ENCODE measurements at regions not wholly inside any gene's neighbourhood (a gene's known extent, or its start where the extent isn't known, plus 50 kb on each side); places are given as distances from the start of the nearest gene placed in this dataset.

DNA sequence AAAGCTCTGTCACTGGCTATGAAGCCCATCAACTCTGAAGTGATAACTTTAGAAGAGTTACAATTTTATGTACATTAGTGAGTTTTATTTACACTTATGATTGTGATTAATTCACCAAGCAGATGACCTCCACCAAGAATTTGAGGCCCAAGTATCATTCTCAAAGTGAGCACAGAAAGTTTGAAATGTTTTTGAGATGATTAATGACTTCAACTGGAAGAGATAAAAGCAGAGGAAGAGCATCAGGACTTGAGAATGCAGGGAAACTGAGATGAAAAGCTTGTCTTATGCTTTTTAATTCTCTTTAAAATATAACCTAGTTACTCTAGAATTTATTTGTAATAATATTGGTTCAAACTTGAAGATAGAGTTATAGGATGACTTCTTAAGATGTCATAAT is 112.8 kb upstream of the H2AZ1 start:
- Histone ChIP-seq H3K36me3 (no peaks in the 10 kb centered on the region), H3K4me3 (no peak overlapping the region), H3K9me3 (no peaks in the 10 kb centered on the region), H3K27me3 (no peaks in the 10 kb centered on the region), H3K4me1 (no peaks in the 10 kb centered on the region), H3K27ac (no peak overlapping the region)
- TF ChIP-seq, protein P1, sequence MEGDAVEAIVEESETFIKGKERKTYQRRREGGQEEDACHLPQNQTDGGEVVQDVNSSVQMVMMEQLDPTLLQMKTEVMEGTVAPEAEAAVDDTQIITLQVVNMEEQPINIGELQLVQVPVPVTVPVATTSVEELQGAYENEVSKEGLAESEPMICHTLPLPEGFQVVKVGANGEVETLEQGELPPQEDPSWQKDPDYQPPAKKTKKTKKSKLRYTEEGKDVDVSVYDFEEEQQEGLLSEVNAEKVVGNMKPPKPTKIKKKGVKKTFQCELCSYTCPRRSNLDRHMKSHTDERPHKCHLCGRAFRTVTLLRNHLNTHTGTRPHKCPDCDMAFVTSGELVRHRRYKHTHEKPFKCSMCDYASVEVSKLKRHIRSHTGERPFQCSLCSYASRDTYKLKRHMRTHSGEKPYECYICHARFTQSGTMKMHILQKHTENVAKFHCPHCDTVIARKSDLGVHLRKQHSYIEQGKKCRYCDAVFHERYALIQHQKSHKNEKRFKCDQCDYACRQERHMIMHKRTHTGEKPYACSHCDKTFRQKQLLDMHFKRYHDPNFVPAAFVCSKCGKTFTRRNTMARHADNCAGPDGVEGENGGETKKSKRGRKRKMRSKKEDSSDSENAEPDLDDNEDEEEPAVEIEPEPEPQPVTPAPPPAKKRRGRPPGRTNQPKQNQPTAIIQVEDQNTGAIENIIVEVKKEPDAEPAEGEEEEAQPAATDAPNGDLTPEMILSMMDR (IDR thresholded peaks at IDR 0.05): no peak
- no peak for DNase-seq (ENCODE audit: low spot score)

DNA sequence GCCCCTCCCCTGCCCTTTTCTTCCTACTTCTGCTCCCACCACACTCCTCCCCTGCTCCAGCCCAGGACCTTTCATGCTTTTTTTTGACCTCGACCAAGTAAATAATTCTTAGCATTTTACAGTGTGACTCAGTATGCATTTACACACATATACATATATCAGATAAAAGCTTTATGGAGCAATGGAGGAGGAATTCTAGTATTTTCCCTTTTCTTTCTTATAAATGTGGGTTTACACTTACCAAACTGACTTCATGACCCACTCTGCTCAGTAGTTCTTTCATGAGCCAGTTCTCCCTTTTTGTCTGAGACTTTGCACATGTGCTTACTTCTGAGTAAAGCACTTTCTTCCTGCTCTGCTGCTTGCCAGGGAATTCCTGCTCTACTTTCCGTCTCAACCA is 111.8 kb upstream of the H2AZ1 start:
- Histone ChIP-seq H3K4me3 (no peak overlapping the region), H3K4me1 (no peaks in the 10 kb centered on the region), H3K9me3 (no peaks in the 10 kb centered on the region), H3K27me3 (no peaks in the 10 kb centered on the region), H3K27ac (no peak overlapping the region), H3K36me3 (no peaks in the 10 kb centered on the region)
- DNase-seq (ENCODE audit: low spot score): no peak
- TF ChIP-seq, protein P1 (IDR thresholded peaks at IDR 0.05): no peak

DNA sequence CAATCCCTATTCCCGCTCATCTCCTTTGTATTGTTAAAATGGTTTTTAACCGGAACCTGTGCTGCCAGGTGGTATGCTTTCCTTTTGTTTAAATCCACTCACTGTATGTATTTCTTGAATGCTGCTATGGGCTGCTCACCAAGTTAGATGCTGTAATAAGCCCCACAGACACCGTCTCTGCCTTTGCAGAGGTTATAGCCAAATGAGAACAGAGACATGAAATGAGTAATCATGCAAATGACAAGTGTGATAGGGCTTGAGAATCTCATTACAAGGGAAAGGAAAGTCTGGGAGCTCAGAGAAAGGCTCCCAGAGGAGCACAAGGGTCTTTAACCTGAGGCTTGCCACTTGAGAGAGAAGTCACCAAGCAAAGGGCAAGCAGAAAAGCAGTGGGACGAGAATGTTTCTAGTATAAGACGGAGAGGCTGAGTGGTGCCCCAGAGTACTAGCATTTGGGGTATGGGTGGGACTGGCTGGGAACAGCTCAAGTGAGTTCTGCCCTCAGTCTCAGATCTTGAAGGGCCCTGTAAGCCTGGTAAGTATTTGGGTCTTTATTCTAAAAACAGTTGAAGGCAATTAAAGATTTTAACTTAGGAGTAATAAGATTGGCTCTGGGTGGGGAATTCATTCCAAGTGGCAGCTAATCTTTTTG is 110.8 kb upstream of the H2AZ1 start:
- no peaks in the 10 kb centered on the region for H3K27me3 ChIP-seq
- H3K36me3 ChIP-seq: no peaks in the 10 kb centered on the region
- TF ChIP-seq, protein P1 (IDR thresholded peaks at IDR 0.05): no peak
- no peak overlapping the region for H3K4me3 ChIP-seq
- no peak for DNase-seq (ENCODE audit: low spot score)
- no peaks in the 10 kb centered on the region for H3K4me1 ChIP-seq
- H3K9me3 ChIP-seq: no peaks in the 10 kb centered on the region
- no peak overlapping the region for H3K27ac ChIP-seq

DNA sequence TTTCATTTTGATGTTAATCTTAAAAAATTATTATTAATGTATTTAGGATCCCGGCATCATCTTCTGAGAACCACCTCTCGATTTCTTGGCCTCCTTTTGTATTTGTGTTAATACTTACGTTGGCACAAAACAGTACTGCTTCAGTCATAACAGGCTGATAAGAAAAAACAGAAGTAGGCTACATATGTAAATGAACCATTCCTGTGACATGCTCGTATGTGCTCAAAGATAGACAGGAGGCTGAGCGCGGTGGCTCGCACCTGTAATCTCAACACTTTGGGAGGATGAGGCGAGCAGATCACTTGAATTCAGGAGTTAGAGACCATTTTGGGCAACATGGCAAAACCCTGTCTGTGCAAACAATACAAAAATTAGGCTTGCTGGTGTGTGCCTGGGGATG is 109.4 kb upstream of the H2AZ1 start:
- H3K4me1 ChIP-seq: no peaks in the 10 kb centered on the region
- H3K36me3 ChIP-seq: no peaks in the 10 kb centered on the region
- TF ChIP-seq, protein P1 (IDR thresholded peaks at IDR 0.05): no peak
- no peak overlapping the region for H3K27ac ChIP-seq
- H3K27me3 ChIP-seq: no peaks in the 10 kb centered on the region
- no peak overlapping the region for H3K4me3 ChIP-seq
- no peaks in the 10 kb centered on the region for H3K9me3 ChIP-seq
- DNase-seq (ENCODE audit: low spot score): no peak

DNA sequence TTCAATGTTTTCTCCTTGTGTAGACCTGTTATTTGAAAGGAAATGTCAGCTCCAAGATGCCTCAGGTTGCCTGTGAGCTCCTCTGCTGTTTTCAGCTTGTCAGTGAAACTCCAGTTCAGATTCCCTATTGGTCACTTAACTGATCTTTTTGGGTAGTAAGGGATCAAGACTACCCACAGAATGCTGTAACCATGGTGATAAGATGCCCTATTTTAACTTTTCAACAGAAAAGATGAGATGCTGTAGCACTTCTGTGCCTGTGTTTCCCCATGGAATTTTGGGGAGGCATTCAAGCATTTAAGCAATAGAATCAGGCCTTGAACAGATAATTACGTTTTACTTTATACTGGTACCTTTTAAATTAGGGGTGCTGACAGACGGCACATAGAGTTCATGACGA is 106.6 kb upstream of the H2AZ1 start:
- Histone ChIP-seq H3K27ac (no peak overlapping the region), H3K9me3 (no peaks in the 10 kb centered on the region), H3K36me3 (no peaks in the 10 kb centered on the region), H3K27me3 (no peaks in the 10 kb centered on the region), H3K4me1 (no peaks in the 10 kb centered on the region), H3K4me3 (no peak overlapping the region)
- TF ChIP-seq, protein P1 (IDR thresholded peaks at IDR 0.05): no peak
- no peak for DNase-seq (ENCODE audit: low spot score)

DNA sequence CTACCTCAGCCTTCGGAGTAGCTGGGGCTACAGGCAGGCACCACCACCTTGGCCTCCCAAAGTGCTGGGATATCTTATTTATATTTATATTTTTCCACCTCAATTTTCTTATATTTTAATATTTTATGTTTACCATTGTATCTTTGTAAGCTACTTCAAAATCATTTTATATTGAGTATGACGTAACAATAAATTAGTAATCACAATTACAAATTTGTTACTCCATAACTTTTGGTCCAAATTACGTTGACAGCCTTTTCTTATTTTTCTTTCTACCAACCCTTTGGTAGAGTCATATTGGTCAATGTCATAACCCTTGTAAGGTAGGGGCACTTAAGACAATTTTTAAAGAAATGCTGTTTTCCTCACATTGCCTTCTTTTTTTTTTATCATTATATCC is 104.0 kb upstream of the H2AZ1 start:
- H3K27me3 ChIP-seq: no peaks in the 10 kb centered on the region
- DNase-seq (ENCODE audit: low spot score): no peak

More for the DNA sequence above, 104.0 kb upstream of the H2AZ1 start:
- H3K27ac ChIP-seq: no peak overlapping the region
- no peaks in the 10 kb centered on the region for H3K9me3 ChIP-seq
- no peaks in the 10 kb centered on the region for H3K4me1 ChIP-seq
- no peaks in the 10 kb centered on the region for H3K36me3 ChIP-seq
- no peak overlapping the region for H3K4me3 ChIP-seq
- TF ChIP-seq, protein P1 (IDR thresholded peaks at IDR 0.05): no peak

Measured in right atrium auricular region (tissue), 2 donors.